Brain microvascular endothelial cell (primary cell): ENCODE measurements at regions not wholly inside any gene's neighbourhood (a gene's known extent, or its start where the extent isn't known, plus 50 kb on each side); places are given as distances from the start of the nearest gene placed in this dataset.

Experiments used
- DNase-seq: peaks from one replicate; pipeline ENCODE4 v3.0.0-alpha.2; 2020
- H3K27ac ChIP-seq: fragments of 250-450 bp; sonication (Bioruptor Pico); 2 replicates; pipeline ENCODE4 v1.5.1; 2020; ENCODE audit warnings: mild to moderate bottlenecking, moderate library complexity
- H3K27me3 ChIP-seq: fragments of 250-450 bp; sonication (Bioruptor Pico); replicated peaks from 2 replicates; pipeline ENCODE4 v1.5.1; 2020; ENCODE audit warnings: mild to moderate bottlenecking
- H3K36me3 ChIP-seq: fragments of 250-450 bp; sonication (Bioruptor Pico); replicated peaks from 2 replicates; pipeline ENCODE4 v1.5.1; 2020; ENCODE audit warnings: mild to moderate bottlenecking
- H3K4me3 ChIP-seq: 2 replicates; pipeline ENCODE4 v1.5.1; 2011; ENCODE audit warnings: low read depth, mild to moderate bottlenecking, control low read depth, low read length, moderate library complexity
- in situ Hi-C: cut with HindIII; loops from 2 replicates; pipeline ENCODE4 v1.10.0; 2017; ENCODE audit warnings: low sequenced_read_pairs, low pct_ligation_motif_present
- TF ChIP-seq, protein P1 (sequence below): IDR thresholded peaks from 2 replicates; pipeline ENCODE4 v1.5.1; 2011; ENCODE audit warnings: low read depth, mild to moderate bottlenecking, moderate library complexity, low read length, control low read depth, inconsistent platforms; ENCODE audit errors: missing control alignments

DNA sequence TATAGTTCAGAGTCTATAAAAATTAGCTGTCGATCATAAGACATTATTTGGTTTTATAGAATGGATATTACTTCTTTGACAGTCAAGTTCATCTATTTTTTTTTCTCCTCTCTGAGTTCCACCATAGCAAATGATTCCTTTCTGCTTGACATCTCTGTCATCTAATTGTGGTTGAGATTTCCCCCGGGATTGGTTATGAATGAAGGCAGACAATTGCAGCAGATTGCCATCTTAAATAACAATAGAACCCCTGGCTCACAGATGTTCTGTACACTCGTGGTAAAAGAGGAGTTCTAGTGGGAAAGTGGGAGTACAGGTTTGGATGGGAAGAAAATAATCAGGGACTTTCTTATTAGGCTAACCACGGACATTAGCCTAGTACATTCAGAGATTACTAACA lies 292.1 kb upstream of the NRXN1 start:
- H3K4me3 ChIP-seq = no peak overlapping the region
- in situ Hi-C loops = no loop called here
- H3K36me3 ChIP-seq = no peaks in the 10 kb centered on the region
- no peak overlapping the region for H3K27ac ChIP-seq
- no peaks in the 10 kb centered on the region for H3K27me3 ChIP-seq
- TF ChIP-seq, protein P1, sequence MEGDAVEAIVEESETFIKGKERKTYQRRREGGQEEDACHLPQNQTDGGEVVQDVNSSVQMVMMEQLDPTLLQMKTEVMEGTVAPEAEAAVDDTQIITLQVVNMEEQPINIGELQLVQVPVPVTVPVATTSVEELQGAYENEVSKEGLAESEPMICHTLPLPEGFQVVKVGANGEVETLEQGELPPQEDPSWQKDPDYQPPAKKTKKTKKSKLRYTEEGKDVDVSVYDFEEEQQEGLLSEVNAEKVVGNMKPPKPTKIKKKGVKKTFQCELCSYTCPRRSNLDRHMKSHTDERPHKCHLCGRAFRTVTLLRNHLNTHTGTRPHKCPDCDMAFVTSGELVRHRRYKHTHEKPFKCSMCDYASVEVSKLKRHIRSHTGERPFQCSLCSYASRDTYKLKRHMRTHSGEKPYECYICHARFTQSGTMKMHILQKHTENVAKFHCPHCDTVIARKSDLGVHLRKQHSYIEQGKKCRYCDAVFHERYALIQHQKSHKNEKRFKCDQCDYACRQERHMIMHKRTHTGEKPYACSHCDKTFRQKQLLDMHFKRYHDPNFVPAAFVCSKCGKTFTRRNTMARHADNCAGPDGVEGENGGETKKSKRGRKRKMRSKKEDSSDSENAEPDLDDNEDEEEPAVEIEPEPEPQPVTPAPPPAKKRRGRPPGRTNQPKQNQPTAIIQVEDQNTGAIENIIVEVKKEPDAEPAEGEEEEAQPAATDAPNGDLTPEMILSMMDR = no peak
- DNase-seq = no peak

DNA sequence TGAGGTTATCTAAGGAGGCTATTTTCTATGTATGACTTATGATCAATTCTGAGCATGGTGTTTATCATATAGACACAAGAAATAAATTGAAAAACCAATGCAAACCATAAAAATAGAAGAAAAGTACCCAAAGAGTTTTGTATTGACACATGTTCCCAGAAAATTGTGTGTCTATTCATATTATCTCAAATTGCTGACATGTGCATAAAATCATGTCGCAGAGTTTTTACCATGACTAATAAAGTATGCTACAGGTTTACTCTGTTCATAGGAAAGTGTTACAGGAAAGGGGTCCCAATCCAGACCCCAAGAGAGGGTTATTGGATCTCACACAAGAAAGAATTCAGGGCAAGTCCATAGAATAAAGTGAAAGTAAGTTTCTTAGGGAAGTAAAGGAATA lies 290.7 kb upstream of the NRXN1 start:
- TF ChIP-seq, protein P1 = no peak
- DNase-seq = no peak
- H3K27me3 ChIP-seq = no peaks in the 10 kb centered on the region

DNA sequence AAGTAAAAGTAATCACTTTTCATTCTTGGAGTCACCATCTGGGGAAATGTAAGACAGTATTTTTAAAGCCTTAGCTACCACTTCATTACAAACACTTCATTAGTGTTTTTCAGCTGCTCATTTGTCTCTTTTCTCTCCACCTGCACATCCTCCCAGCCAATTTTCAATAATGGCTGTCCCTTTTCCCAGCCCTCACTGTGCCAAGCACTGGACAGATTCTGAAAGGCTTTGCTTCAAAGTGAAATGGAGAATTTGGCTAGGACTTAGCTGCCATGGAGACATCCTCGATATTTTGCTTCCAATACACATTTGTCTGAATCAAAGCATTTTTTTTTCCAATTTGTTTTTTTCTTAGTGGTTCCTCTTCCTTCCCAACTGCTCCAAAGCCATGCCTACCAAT lies 272.4 kb upstream of the NRXN1 start:
- Histone ChIP-seq H3K4me3 (no peak overlapping the region), H3K36me3 (no peaks in the 10 kb centered on the region), H3K27ac (no peak overlapping the region), H3K27me3 (no peaks in the 10 kb centered on the region)
- in situ Hi-C loops = no loop called here
- TF ChIP-seq, protein P1 = no peak
- DNase-seq = no peak

More for the DNA sequence above, 290.7 kb upstream of the NRXN1 start:
- Histone ChIP-seq H3K36me3 (no peaks in the 10 kb centered on the region), H3K27ac (no peak overlapping the region), H3K4me3 (no peak overlapping the region)
- in situ Hi-C loops = no loop called here

DNA sequence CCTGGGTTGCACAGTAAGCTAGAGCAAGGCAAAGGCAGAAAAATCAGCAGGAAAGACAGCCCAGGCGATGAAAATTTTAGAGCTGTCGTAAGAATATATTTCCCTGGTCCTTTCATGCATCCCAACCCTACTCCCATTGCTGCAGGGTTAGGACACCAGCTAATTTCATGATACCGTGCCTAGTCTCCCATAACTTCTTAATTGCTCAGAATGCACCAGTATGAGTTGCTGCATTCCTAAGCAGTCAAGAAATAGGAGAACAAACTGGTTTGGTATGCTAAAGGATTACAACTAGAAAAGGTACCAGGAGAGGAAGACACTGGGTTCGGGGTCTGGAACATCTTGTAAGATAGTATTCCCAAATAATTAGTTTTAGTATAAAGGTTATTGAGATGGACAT lies 269.4 kb upstream of the NRXN1 start:
- in situ Hi-C loops = no loop called here

DNA sequence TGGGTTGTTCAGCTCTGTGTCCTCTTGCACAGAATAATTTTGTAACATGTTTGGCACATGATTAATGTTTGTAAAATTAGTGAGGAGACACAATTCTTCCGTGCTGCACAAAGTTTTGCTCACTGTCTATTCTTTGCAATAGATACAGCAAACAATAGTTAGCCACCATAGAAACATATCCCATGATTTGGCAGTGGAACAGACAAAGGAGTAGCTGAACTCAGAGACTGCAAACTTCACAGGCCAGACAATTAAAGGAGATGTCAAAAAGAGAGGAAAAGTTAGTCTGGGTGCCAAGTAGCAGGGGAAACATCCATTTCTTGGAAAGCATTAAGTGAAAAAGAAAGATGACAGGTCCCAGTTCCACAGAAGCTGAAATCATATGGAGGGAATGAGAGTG lies 267.4 kb upstream of the NRXN1 start:
- Histone ChIP-seq H3K4me3 (no peak overlapping the region), H3K27ac (no peak overlapping the region), H3K36me3 (no peaks in the 10 kb centered on the region), H3K27me3 (no peaks in the 10 kb centered on the region)
- in situ Hi-C loops = no loop called here
- TF ChIP-seq, protein P1 = no peak
- no peak for DNase-seq

More for the DNA sequence above, 269.4 kb upstream of the NRXN1 start:
- Histone ChIP-seq H3K27me3 (no peaks in the 10 kb centered on the region), H3K36me3 (no peaks in the 10 kb centered on the region), H3K27ac (no peak overlapping the region), H3K4me3 (no peak overlapping the region)
- no peak for DNase-seq
- TF ChIP-seq, protein P1 = no peak

DNA sequence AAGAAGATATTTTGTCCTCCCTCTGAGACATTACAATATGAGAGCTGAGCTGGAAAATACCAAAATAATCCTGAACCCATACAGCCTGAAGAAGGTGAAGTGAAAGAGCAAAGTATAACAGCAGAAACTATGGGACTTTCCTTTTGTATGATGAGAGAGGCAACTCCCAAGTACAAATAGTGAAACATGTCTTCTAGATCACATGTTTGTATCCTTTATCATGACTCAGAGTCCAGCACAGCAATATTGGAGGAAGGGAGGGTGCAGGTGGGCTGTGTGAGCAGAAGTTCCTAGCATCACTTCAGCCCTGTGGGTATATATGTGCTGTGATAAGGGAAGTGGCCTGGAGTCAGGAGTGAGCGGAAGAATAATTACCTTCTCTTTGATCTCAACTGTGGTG lies 265.6 kb upstream of the NRXN1 start:
- Histone ChIP-seq H3K36me3 (no peaks in the 10 kb centered on the region), H3K27me3 (no peaks in the 10 kb centered on the region), H3K27ac (no peak overlapping the region), H3K4me3 (no peak overlapping the region)
- TF ChIP-seq, protein P1 = no peak
- no peak for DNase-seq
- in situ Hi-C loops = no loop called here
